Astrocyte (in vitro differentiated cells and primary cell): ENCODE measurements at regions not wholly inside any gene's neighbourhood (a gene's known extent, or its start where the extent isn't known, plus 50 kb on each side); places are given as distances from the start of the nearest gene placed in this dataset.

ENCODE experiments used
- DNase-seq: peaks from one replicate; pipeline ENCODE4 v3.0.0-alpha.2; 2010; ENCODE audit warnings: low read depth
- FAIRE-seq: peaks from 2 replicates; lab custom pipeline; 2011; peaks lifted over from hg19 to GRCh38; lab: Jason Lieb, UNC
- H2AFZ ChIP-seq: 2 replicates; pipeline ENCODE4 v1.6.0; 2012; ENCODE audit warnings: low read depth, low read length, inconsistent platforms
- H3K27ac ChIP-seq: 2 replicates; pipeline ENCODE4 v1.5.1; 2011; ENCODE audit warnings: low read depth, low read length, inconsistent platforms
- H3K27me3 ChIP-seq: 2 replicates; pipeline ENCODE4 v1.6.0; 2011; ENCODE audit warnings: low read length, inconsistent platforms; ENCODE audit not compliant: insufficient read depth
- H3K36me3 ChIP-seq: 2 replicates; pipeline ENCODE4 v1.5.1; 2011; ENCODE audit warnings: low read length, inconsistent platforms; ENCODE audit not compliant: insufficient read depth
- H3K4me1 ChIP-seq: 2 replicates; pipeline ENCODE4 v1.5.1; 2011; ENCODE audit warnings: low read length, inconsistent platforms; ENCODE audit not compliant: insufficient read depth
- H3K4me2 ChIP-seq: 2 replicates; pipeline ENCODE4 v1.6.0; 2012; ENCODE audit warnings: low read length, inconsistent platforms
- H3K4me3 ChIP-seq: 2 replicates; pipeline ENCODE4 v1.5.1; 2011; ENCODE audit warnings: low read depth, mild to moderate bottlenecking, low read length, inconsistent platforms; ENCODE audit not compliant: insufficient read depth
- H3K79me2 ChIP-seq: 2 replicates; pipeline ENCODE4 v1.6.0; 2012; ENCODE audit warnings: mild to moderate bottlenecking, low read length, inconsistent platforms; ENCODE audit not compliant: insufficient read depth
- H3K9ac ChIP-seq: 2 replicates; pipeline ENCODE4 v1.6.0; 2012; ENCODE audit warnings: mild to moderate bottlenecking, low read length, inconsistent platforms
- H3K9me3 ChIP-seq: 2 replicates; pipeline ENCODE4 v1.5.1; 2012; ENCODE audit warnings: low read depth, mild to moderate bottlenecking, low read length, inconsistent platforms; ENCODE audit not compliant: insufficient read depth
- H4K20me1 ChIP-seq: 2 replicates; pipeline ENCODE4 v1.6.0; 2012; ENCODE audit warnings: low read length, inconsistent platforms; ENCODE audit not compliant: insufficient read depth
- H3K27ac Mint-ChIP-seq: one replicate; pipeline ENCODE4 v1.8.0; 2021; ENCODE audit warnings: mild to moderate bottlenecking, mixed read lengths; ENCODE audit not compliant: unreplicated experiment
- H3K27me3 Mint-ChIP-seq: one replicate; pipeline ENCODE4 v1.8.0; 2021; ENCODE audit warnings: low read depth, mixed read lengths; ENCODE audit not compliant: unreplicated experiment
- H3K36me3 Mint-ChIP-seq: one replicate; pipeline ENCODE4 v1.8.0; 2021; ENCODE audit warnings: low read depth, mixed read lengths; ENCODE audit not compliant: unreplicated experiment
- H3K4me1 Mint-ChIP-seq: one replicate; pipeline ENCODE4 v1.8.0; 2021; ENCODE audit warnings: low read depth, mixed read lengths; ENCODE audit not compliant: unreplicated experiment
- H3K4me3 Mint-ChIP-seq: one replicate; pipeline ENCODE4 v1.8.0; 2021; ENCODE audit warnings: mild to moderate bottlenecking, moderate library complexity, mixed read lengths; ENCODE audit not compliant: unreplicated experiment
- H3K9me3 Mint-ChIP-seq: one replicate; pipeline ENCODE4 v1.8.0; 2021; ENCODE audit warnings: mild to moderate bottlenecking, mixed read lengths; ENCODE audit not compliant: unreplicated experiment
- EZH2 ChIP-seq: IDR thresholded peaks from 2 replicates; pipeline ENCODE4 v1.6.1; 2012; ENCODE audit warnings: mild to moderate bottlenecking, low read length, inconsistent platforms; ENCODE audit not compliant: insufficient read depth
- TF ChIP-seq, protein P1 (sequence below): IDR thresholded peaks from 2 replicates; pipeline ENCODE4 v1.5.1; 2011; ENCODE audit warnings: low read depth, mild to moderate bottlenecking, inconsistent platforms, low read length, moderate library complexity; ENCODE audit not compliant: insufficient read depth

DNA sequence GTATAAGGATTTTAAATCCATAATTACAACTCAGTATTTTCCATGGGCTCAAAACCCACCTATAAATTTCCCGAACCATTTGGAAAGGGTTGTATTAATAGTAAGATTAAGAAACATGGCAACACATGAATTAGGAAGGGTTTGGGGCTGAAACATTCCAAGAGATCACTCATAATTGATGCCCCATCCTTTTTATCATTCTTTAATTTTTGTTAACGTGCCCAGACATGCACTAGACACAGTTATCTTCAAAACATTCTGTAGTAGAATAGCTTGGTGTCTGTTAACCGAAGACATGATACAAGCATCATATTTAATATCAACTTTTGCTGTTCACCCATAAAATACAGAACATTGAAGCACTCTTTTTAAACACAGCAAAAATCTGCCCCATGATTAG lies 106.8 kb upstream of the FRMD6 start:
- TF ChIP-seq, protein P1, sequence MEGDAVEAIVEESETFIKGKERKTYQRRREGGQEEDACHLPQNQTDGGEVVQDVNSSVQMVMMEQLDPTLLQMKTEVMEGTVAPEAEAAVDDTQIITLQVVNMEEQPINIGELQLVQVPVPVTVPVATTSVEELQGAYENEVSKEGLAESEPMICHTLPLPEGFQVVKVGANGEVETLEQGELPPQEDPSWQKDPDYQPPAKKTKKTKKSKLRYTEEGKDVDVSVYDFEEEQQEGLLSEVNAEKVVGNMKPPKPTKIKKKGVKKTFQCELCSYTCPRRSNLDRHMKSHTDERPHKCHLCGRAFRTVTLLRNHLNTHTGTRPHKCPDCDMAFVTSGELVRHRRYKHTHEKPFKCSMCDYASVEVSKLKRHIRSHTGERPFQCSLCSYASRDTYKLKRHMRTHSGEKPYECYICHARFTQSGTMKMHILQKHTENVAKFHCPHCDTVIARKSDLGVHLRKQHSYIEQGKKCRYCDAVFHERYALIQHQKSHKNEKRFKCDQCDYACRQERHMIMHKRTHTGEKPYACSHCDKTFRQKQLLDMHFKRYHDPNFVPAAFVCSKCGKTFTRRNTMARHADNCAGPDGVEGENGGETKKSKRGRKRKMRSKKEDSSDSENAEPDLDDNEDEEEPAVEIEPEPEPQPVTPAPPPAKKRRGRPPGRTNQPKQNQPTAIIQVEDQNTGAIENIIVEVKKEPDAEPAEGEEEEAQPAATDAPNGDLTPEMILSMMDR = no peak
- TF ChIP-seq EZH2 = no peak
- no peaks in the 10 kb centered on the region for H3K36me3 ChIP-seq
- no peaks in the 10 kb centered on the region for H3K27me3 ChIP-seq
- no peaks in the 10 kb centered on the region for H3K79me2 ChIP-seq
- Mint-ChIP-seq H3K27me3 (no peaks in the 10 kb centered on the region), H3K9me3 (no peaks in the 10 kb centered on the region), H3K27ac (peak overlapping the region; percentile 100), H3K4me1 (peaks cover 58% of the 10 kb centered on the region), H3K36me3 (no peaks in the 10 kb centered on the region), H3K4me3 (peak overlapping the region; percentile 51)
- DNase-seq (no peak), FAIRE-seq (no peak)
- no peaks in the 10 kb centered on the region for H4K20me1 ChIP-seq
- peak overlapping the region; percentile 28 for H3K4me2 ChIP-seq
- H3K4me3 ChIP-seq = no peak overlapping the region
- H3K9me3 ChIP-seq = no peaks in the 10 kb centered on the region
- no peak overlapping the region for H2AFZ ChIP-seq
- peak overlapping the region; percentile 98 for H3K27ac ChIP-seq
- H3K4me1 ChIP-seq = peaks cover 49% of the 10 kb centered on the region
- peak overlapping the region; percentile 20 for H3K9ac ChIP-seq

DNA sequence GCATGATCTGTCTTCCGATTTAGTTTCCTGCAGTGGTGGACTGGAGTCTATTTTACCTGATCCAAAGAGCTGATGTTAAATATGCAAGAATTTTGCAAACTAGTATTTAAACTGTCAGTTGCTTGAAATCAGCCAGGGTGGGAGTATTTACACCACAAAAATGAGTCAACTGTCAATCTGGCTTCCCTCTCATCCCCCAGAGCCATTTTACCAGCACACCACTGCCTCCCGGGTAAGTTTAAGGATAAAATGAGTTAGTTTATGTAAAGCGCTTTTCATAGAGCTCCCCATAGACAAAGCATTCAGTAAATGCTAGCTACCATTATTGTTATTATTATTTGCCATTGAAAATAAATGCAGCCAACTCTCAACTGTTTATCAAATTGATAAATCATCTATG lies 106.3 kb upstream of the FRMD6 start:
- H3K27ac ChIP-seq = peak overlapping the region; percentile 98
- H3K4me1 Mint-ChIP-seq = peaks cover 53% of the 10 kb centered on the region

DNA sequence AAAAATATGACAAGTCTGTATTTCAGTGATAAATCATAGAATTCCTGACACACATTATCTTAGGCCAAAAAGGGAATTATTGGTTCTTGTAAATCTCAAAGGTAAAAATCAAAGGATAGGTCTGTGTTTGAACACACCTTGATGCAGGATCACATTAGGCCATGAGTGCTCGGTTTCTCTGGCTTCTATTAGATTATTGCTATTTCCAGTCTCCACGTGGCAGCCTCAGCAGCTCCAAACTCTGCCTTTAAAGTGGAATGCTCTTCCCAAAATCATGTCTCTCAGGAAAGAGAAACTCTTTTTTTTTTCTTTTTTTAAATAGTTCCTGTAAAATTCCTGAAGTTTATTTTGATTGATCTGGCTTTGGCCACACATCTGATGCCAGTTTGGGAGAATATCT lies 105.6 kb upstream of the FRMD6 start:
- Mint-ChIP-seq H3K27me3 (no peaks in the 10 kb centered on the region), H3K9me3 (no peaks in the 10 kb centered on the region), H3K27ac (peak overlapping the region; percentile 100), H3K36me3 (no peaks in the 10 kb centered on the region), H3K4me1 (peaks cover 54% of the 10 kb centered on the region), H3K4me3 (peak overlapping the region; percentile 1)
- Histone ChIP-seq H3K9ac (peak overlapping the region; percentile 44), H3K4me3 (no peak overlapping the region), H2AFZ (no peak overlapping the region), H3K79me2 (no peaks in the 10 kb centered on the region), H3K9me3 (no peaks in the 10 kb centered on the region), H3K4me1 (peaks cover 43% of the 10 kb centered on the region), H4K20me1 (no peaks in the 10 kb centered on the region), H3K4me2 (no peak overlapping the region), H3K27ac (peak overlapping the region; percentile 98), H3K27me3 (no peaks in the 10 kb centered on the region), H3K36me3 (no peaks in the 10 kb centered on the region)
- DNase-seq = no peak
- no peak for FAIRE-seq
- TF ChIP-seq EZH2 = no peak
- TF ChIP-seq, protein P1 = no peak

More for the DNA sequence above, 106.3 kb upstream of the FRMD6 start:
- no peak overlapping the region for H3K4me3 ChIP-seq
- H3K36me3 ChIP-seq = no peaks in the 10 kb centered on the region
- Mint-ChIP-seq H3K36me3 (no peaks in the 10 kb centered on the region), H3K4me3 (peak overlapping the region; percentile 51), H3K27me3 (no peaks in the 10 kb centered on the region), H3K9me3 (no peaks in the 10 kb centered on the region), H3K27ac (peak overlapping the region; percentile 100)
- no peak overlapping the region for H2AFZ ChIP-seq
- FAIRE-seq (no peak), DNase-seq (peak; percentile 41)
- peak overlapping the region; percentile 20 for H3K9ac ChIP-seq
- H3K79me2 ChIP-seq = no peaks in the 10 kb centered on the region
- peak overlapping the region; percentile 28 for H3K4me2 ChIP-seq
- H3K4me1 ChIP-seq = peaks cover 44% of the 10 kb centered on the region
- no peak for TF ChIP-seq EZH2
- TF ChIP-seq, protein P1 = no peak
- H3K27me3 ChIP-seq = no peaks in the 10 kb centered on the region
- H3K9me3 ChIP-seq = no peaks in the 10 kb centered on the region
- H4K20me1 ChIP-seq = no peaks in the 10 kb centered on the region
